Fibroblast of skin of left quadriceps (primary cell): ENCODE measurements at regions not wholly inside any gene's neighbourhood (a gene's known extent, or its start where the extent isn't known, plus 50 kb on each side); places are given as distances from the start of the nearest gene placed in this dataset.

Experiments
- DNase-seq, 2 experiments: peaks; one replicate each; pipeline ENCODE4 v3.0.0-alpha.2; 2013; ENCODE audit warnings: low read depth in 2 of 2

GRCh38 chr18:11269257-11269656, 119.9 kb upstream of the PIEZO2 start:
- no peak for DNase-seq

DNA sequence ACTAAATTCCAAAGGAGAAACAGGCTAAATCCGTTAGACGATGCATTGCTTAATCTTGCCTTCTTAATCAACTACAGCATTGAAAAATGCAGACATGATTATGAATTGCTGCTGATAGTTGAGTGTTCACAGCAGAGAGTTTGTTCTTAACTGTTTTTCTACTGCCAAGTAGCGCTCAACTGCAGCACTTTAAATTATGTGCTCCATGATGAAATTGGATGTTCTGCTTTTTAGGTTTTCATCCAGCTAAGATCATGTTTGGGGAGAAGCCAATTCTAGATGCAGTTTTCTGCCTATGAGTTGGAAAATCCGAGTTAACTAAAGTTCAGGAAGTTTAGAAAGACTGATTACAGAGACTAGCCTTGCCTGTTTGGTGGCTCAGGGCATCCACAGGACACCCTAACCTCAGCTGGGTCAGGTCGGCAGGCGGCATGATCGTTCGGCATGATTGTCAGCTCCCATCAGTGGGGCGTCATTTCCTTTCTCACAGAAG, 119.4 kb upstream of the PIEZO2 start:
- peak; percentile 87 to 88 for DNase-seq

DNA sequence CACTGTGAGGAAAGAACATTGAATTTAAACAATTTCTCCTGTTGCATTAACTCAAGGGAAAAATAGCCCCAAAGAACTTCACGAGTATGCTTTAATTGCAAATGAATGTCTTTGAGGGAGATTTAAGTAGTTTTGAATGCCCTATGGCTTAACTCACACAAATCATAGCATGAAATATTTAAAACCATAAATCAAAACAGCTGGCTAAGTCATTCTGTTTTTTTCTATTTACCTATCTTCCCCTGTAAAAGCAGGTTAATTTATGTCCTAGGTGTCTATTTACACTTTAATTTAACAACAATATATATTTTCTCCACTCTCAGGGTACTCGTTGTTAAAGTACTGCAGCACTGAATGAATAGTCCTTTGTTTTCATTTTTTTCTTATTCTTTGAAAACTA, 118.8 kb upstream of the PIEZO2 start:
- no peak for DNase-seq

DNA sequence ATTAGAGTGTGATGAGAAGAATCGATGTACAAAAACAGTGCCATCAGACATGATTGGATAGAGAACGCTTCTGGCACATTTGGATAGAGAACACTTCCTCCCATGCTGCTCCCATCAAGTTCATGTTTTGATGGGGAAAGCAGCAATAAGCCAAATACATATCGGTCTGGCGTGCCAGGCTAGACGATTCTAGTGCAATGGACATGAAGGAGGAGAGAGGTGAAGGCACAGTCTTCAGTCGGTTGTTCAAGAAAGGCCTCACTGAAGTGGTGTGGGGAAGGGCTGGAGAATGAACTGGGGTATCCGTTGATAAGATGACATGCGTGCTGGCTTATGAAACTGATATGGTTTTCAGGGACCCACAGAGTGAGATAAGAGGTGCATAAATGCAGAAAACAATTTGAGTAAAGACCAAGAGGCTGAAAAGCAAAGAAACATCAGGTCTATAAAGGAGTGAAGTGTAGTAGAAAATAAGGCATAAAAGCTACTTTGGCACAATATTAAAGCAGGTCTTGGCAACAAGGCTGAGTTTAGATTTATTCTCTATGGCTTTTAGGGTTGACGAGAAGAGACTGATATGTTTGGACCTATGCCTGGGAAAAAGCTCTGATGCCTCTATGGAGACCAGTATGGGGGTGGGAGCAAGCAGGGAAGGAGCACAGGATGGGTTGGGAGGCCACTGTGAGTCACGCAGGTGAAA, 117.6 kb upstream of the PIEZO2 start:
- DNase-seq: no peak

DNA sequence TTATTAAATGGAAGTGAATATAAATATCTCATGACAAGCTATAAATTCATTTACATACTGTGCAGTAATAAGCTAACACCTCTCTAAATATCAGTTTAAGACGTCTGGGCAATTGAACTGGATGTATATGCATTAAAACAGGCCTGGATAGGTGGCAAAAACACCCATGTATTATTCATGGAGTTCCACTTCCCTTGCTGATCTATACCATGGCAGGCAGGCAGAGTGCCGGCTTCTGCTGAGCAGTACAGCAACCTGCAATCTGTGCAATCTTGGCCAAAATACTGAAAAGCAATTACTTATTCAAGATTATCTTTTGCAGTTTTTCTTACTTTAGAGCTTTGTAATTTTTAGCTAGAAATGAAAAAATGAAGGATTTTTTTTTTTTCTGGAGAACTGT, 112.1 kb upstream of the PIEZO2 start:
- no peak for DNase-seq

GRCh38 chr18:11260961-11261461, 111.6 kb upstream of the PIEZO2 start:
- DNase-seq: no peak

GRCh38 chr18:11259469-11260150, 110.2 kb upstream of the PIEZO2 start:
- DNase-seq: no peak

- DNase-seq: peak; percentile 83 to 84
Observed at GRCh38 chr18:11258039-11258610, 108.8 kb upstream of the PIEZO2 start.

- DNase-seq: no peak
Observed at GRCh38 chr18:11256251-11256650, 106.9 kb upstream of the PIEZO2 start.

DNA sequence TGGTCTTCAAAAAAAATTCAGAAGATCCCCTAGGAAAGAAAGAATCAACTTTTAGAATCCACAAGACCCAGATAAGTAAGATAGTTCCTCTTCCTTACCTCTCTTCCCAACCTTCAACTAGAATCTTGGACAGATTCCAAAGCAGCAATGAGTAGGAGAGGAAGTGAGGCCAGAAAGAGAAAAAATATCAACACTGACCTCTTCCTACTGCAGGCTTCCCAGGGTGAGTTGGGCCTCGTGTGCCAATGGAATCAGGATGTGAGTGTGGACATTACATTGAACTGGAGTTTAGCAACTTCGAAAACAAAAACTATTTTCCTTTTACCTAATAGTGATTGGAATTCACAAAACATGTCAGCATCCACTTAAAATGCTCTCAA, 102.5 kb upstream of the PIEZO2 start:
- no peak for DNase-seq

DNA sequence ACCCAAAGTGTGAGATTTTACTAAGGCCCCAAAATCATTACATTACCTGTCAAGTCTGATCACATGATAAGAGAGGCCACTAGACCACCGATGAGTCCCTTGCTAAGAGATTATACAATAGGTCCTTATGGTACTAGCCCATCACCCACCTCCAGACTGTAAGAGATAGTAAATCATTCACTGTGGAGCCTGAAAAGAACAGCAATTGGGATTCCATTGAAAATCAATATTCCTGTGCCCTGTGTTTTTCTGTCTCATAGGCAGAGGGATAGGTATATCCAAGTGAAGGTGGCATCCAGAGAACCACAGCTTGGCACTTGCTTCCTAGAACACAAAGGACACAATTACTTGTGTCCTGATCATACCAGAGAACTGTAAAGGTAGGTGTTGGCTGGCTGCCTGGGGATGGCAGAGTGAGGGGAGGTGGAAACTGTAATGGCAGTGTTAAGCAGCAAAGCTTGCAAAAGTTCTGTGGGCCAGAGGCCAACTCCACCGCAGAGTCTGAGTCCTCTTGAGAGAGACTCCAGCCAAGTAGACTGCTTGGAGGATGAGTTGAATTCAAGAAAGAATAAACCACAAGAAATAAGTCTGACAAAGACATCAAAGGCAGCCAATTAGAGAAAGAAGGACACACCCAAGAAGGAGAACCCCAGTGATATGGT, 102.0 kb upstream of the PIEZO2 start:
- no peak for DNase-seq

DNA sequence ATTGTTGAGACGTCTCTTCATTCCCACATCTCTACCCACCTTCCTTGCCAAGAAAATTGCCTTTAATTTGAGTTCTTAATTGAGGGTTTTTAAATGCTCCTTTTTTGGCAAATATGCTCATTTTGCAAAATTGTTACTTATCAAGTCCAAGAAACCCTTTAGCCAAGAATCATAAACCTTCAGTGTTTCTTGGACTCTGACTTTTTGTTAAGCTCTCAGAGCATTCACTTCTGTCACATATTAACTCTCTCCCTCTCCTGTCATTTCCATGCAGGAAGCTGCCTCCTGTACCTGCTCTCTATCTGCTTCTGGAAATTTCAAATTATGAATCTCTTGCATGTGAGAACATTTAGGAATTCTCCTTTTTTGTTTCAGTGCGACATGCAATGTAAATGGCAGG, 100.0 kb upstream of the PIEZO2 start:
- no peak for DNase-seq

- DNase-seq: no peak
Observed at GRCh38 chr18:11247381-11247970, 98.1 kb upstream of the PIEZO2 start.

DNA sequence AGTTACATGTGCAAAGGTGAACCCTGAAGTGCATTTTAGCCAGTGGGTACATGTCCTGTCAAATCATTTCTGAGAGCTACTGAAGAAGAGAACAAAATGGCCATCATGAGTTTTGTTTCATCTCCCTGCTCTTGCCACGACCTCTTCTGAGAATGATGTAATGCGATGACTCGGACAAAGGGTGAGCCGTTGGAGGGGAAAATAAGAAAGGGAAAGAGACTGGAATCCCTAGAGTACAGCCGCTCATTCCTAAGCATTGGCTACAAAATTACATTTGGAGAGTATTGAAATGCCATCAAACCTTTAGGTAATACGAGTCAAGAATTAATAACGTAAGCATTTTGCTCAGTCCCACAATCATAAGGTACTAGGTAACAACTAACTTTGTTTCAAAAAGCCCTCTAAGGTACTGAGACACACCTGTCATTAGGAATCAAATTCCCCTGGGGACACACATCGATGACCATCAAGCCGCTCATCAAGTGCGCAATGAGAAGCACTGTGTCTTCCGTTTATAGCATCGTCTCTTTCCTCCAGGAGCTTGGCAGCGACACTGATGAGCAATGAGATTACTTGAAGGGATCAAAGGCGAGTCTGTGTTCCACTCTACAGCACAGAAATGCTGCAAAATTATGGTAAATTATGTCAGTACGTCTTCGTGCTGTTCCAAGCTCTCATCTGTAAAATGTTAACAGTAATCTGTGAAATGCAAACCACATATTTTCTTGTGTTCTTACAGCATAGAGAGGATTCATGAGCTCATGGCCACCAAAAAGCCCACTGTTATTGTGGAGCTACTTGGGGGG, 97.3 kb upstream of the PIEZO2 start:
- peak; percentile 78 to 79 for DNase-seq

DNA sequence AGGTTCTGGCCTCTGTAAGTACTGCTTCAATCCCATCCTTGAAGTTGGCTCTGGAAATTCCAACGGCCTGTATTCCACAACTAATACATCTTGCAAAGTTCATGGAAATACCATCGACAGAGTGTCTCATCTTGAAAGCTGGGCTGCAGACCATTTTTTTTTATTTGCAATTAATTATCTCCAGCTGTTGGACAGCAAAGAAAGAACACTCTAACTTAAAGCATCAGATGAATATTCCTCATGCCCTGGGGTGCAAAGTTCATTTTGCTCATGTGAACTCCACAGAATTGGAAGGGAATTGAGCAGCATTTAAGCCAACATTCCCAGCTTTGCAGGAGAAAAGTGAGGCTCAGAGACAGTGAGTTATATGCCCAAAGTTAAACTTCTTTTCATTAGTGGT, 96.5 kb upstream of the PIEZO2 start:
- peak; percentile 72 to 76 for DNase-seq

GRCh38 chr18:11237484-11237883, 88.1 kb upstream of the PIEZO2 start:
- no peak for DNase-seq

DNA sequence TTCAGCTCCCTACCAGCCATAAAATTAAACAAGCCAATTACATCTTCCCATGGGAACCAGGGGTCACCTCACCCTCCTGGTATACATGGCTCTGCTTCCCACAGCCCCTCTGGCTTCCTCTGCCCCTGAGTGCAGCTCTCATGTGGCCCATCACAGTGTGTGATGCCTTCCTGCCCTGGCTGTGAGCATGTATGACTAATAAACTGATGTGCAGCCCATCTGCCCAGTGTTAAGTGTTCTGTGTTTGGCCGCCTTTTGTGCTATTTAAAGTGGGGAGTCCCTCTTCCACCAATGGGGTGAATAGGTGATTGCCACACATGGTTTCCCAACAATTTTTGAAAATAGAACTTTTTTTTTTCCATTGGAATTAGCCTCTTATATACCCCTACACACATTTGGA, 87.7 kb upstream of the PIEZO2 start:
- DNase-seq: no peak

- no peak for DNase-seq
Observed at GRCh38 chr18:11224153-11224552, 74.8 kb upstream of the PIEZO2 start.

DNA sequence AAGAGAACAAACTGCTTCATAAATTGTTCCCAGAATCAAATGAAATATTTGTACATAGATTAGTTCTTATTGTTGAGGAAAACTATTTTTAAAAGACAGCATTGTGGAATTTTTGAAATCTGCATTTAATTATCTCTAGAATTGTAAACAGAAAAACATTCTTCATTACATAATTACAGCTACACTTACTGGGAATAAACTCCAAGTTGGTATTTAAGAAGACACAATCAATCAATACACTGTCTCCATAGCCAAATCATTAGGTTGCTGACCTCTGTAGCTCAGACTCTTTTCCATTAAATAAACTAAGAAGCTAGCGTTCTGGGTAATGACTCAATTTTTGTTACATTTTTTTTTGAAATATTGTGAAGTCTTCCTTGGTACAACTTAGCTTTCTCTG, 70.2 kb upstream of the PIEZO2 start:
- peak; percentile 5 for DNase-seq

DNA sequence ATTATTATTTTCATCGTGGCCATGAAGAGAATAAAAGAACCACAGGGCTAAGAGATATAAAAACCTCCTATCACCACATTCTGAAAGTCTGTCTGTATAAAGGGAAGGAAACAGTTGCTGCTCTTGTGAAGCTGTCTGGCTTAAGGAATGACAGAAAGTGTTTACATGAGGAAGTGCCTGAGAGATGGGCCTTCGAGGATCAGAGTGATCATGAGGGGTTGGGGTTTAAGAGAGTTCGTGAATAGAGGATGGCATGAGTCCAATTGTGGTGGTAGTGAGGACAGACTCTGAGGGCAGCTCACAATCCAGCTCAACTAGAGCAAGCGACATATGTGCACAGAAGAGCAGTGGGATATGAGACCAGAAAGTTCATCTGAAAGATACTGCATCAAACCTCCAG, 65.8 kb upstream of the PIEZO2 start:
- DNase-seq: no peak

DNA sequence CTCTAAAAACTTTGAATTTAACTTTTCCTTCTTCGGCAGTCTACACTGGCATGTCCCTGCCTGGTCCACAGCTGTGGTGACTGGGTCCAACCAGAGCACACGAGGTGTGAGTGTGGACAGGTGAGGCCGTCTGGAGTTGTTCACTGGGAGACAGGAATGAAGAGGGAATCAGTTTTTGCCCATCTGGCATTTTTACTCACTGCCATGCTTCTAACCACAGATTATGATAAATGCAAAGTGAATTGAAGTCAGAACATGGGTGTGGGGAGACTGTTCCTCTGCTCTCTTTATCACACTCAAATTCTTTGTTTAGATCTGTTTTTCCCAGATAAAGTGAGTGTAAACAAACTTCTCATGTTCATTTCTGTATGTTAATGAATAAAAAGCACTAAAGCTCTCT, 54.7 kb upstream of the PIEZO2 start:
- DNase-seq: no peak
